ENCODE measurements at regions not wholly inside any gene's neighbourhood (a gene's known extent, or its start where the extent isn't known, plus 50 kb on each side); places are given as distances from the start of the nearest gene placed in this dataset.

GRCh38 chr10:2858452-2858851 is 208.9 kb upstream of the PFKP start:
- DNase-seq (ENCODE audit: low read depth): no peak

GRCh38 chr10:2856598-2856997 is 210.8 kb upstream of the PFKP start:
- DNase-seq (ENCODE audit: low read depth): no peak

- no peak for DNase-seq (ENCODE audit: low read depth)
Observed at GRCh38 chr10:2852574-2853323, 214.6 kb upstream of the PFKP start.

- DNase-seq (ENCODE audit: low read depth): no peak
Observed at GRCh38 chr10:2851566-2851965, 215.8 kb upstream of the PFKP start.

- no peak for DNase-seq (ENCODE audit: low read depth)
Observed at GRCh38 chr10:2850202-2850601, 217.1 kb upstream of the PFKP start.

- DNase-seq (ENCODE audit: low read depth): no peak
Observed at GRCh38 chr10:2844925-2845324, 222.4 kb upstream of the PFKP start.

- DNase-seq (ENCODE audit: low read depth): no peak
Observed at GRCh38 chr10:2839081-2839725, 228.1 kb upstream of the PFKP start.

GRCh38 chr10:2837674-2838073 is 229.7 kb upstream of the PFKP start:
- no peak for DNase-seq (ENCODE audit: low read depth)

GRCh38 chr10:2836921-2837662 is 230.3 kb upstream of the PFKP start:
- DNase-seq (ENCODE audit: low read depth): no peak

- no peak for DNase-seq (ENCODE audit: low read depth)
Observed at GRCh38 chr10:2834214-2834613, 233.1 kb upstream of the PFKP start.

GRCh38 chr10:2831509-2831908 is 235.8 kb upstream of the PFKP start:
- no peak for DNase-seq (ENCODE audit: low read depth)

- no peak for DNase-seq (ENCODE audit: low read depth)
Observed at GRCh38 chr10:2828741-2829140, 238.6 kb upstream of the PFKP start.

- DNase-seq (ENCODE audit: low read depth): no peak
Observed at GRCh38 chr10:2826675-2827074, 240.7 kb upstream of the PFKP start.

- no peak for DNase-seq (ENCODE audit: low read depth)
Observed at GRCh38 chr10:2825841-2826240, 241.5 kb upstream of the PFKP start.

- no peak for DNase-seq (ENCODE audit: low read depth)
Observed at GRCh38 chr10:2817940-2818636, 249.3 kb upstream of the PFKP start.

GRCh38 chr10:2813693-2814092 is 253.7 kb upstream of the PFKP start:
- DNase-seq (ENCODE audit: low read depth): no peak

- no peak for DNase-seq (ENCODE audit: low read depth)
Observed at GRCh38 chr10:2813286-2813685, 254.1 kb upstream of the PFKP start.

GRCh38 chr10:2812631-2813030 is 254.7 kb upstream of the PFKP start:
- no peak for DNase-seq (ENCODE audit: low read depth)

GRCh38 chr10:2800178-2800577 is 267.2 kb upstream of the PFKP start:
- DNase-seq (ENCODE audit: low read depth): no peak

- DNase-seq (ENCODE audit: low read depth): no peak
Observed at GRCh38 chr10:2798336-2799022, 268.9 kb upstream of the PFKP start.

- no peak for DNase-seq (ENCODE audit: low read depth)
Observed at GRCh38 chr10:2791774-2792443, 275.4 kb upstream of the PFKP start.

Data from CMK (cell line).